ENCODE measurements at regions not wholly inside any gene's neighbourhood (a gene's known extent, or its start where the extent isn't known, plus 50 kb on each side); places are given as distances from the start of the nearest gene placed in this dataset.

GRCh38 chr9:673264-673965 is 168.1 kb upstream of the DMRT1 start:
- no peak for DNase-seq (ENCODE audit: low read depth, low spot score)

GRCh38 chr9:673966-674526 is 167.5 kb upstream of the DMRT1 start:
- DNase-seq (ENCODE audit: low read depth, low spot score) = no peak

GRCh38 chr9:675697-676370 is 165.7 kb upstream of the DMRT1 start:
- DNase-seq (ENCODE audit: low read depth, low spot score) = no peak

- no peak for DNase-seq (ENCODE audit: low read depth, low spot score)
Observed at GRCh38 chr9:676780-677438, 164.6 kb upstream of the DMRT1 start.

DNA sequence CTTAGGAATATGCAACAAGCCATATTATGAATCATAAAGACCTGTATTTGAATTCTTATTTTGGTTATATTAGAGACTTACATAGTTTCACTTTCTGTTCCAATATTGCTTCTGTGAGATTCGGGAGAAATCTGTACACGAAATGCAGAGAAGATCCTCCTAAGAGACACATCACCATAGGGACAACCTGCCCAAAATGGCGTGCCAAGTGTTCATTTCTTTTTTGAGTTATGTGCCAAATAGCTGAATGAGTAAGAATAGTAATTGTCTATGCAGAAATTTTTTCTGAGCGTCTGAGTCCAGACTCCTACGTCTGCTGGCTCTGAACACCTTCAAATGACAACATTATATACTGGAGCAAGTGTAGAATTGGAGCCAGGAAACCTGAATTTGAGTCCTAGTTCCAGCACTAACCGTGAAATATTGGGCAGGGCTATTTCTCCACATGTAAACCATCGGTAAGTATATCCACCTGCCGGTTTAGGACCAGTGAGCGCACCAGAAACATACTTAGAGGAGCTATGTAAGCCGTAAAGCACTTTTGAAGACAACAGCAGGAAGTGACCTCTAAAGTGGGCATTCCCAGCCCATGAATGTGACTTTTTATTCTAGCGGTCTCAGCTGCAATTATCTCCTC is 163.9 kb upstream of the DMRT1 start:
- no peak for DNase-seq (ENCODE audit: low read depth, low spot score)

DNA sequence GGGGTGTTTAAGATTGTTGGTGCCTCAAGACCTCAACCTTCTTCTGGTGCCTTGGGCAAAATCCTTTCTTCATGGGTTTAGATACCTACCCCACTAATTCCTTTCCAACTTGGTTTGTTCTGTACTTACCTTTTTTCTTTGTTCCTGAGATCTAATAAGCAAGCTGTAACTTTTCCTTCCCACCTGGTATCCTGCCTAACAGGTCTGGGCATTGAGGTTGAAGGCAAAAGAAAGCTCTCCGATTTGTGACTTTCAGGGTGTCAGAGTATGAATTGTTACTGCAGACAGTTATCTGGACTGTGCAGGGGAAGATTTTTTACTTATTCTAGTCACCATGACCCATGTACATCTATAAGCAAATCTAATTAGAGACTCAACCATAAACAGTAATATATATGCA is 162.6 kb upstream of the DMRT1 start:
- DNase-seq (ENCODE audit: low read depth, low spot score) = no peak

DNA sequence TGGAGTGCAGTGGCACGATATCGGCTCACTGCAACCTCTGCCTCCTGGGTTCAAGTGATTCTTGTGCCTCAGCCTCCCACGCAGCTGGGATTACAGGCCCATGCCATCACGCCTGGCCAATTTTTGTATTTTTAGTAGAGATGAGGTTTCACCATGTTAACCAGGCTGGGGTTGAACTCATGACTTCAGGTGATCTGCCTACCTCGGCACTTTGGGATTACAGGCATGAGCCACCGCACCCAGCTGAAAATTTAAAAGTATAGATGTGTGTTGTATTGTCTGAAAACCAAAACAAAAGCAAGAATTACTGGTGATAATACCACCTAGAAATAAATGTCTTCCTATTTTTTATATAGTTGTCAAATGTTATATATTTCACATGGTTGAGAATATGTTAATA is 162.0 kb upstream of the DMRT1 start:
- no peak for DNase-seq (ENCODE audit: low read depth, low spot score)

GRCh38 chr9:680106-680505 is 161.4 kb upstream of the DMRT1 start:
- no peak for DNase-seq (ENCODE audit: low read depth, low spot score)

DNA sequence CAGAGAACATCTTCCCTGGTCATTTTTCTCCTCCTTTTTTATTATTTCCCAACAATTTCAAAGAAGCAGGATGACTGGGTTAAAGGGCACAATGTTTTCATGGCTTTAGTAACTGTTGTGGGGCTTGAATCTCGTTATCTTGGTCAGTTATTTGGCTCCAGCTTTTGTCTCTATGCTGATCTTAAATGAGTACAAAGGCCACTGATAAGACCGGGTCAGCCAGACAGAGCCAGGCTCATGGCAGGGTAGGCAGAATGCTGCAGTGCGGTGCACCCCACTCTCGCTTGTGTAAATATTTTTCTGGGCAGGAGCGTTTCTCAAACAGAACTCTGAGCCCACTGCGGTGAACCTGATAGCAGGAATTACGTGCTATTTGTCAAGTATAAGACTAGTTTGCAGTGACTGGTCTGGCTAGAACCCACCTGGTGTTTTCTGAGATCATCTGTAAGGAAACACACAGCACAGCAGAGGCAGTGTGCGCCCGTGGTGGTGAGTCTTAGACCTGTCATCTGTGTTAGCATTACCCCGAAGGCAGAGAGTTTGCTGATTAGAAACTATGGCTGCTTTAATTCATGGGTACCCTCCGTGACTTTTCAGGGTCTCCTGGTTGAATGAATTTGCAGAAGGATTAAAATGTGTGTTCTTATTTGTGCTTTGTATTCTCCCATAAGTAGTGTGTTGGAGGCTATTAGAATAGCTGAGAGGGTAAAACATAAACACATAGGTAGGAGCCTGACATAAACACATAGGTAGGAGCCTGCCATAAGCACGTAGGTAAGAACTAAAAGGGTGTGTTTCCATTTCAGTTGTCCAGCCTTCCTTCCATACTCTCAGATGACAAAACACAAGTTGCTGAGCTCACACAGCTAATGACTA is 158.6 kb upstream of the DMRT1 start:
- DNase-seq (ENCODE audit: low read depth, low spot score) = no peak

GRCh38 chr9:683509-684021 is 157.9 kb upstream of the DMRT1 start:
- DNase-seq (ENCODE audit: low read depth, low spot score) = no peak

DNA sequence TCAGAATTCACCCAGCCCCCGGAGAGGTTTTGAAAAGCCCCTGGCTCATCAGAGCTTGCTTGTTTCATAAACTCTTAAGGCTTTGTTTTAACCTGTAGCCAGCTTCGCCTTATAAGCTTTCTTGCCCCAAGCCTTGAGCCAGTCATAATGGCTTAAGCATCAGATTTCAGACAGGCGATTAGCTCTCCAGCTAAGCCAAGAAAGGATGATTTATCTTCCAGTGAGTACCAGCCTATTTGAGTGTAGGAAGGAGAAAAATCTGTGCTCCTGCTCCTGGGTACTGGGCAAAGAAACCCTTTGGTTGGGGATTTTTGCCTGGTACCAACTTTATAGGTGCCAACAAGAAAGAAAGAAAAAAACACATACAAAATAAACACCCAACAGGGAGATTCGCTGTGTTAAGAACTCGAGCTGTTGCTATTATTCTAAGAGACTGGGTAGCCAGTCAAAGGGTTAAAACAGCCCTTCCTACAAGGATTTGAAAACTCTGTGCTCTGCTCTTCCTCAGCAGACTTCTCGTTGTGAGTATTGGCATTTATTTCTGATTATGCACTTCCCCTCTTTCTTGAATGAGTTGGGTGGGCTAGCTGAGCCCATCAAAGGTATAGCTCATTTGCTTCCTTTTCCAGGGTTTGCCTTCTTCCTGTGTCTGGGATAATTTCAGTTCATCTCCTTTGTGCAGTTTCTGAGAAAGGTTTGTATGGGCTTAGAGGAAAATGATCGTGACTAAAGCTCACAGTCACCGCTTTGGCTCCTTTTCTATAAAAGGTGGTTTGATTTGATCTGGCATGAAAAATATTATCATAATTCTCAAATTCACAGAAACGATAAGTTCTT is 157.2 kb upstream of the DMRT1 start:
- no peak for DNase-seq (ENCODE audit: low read depth, low spot score)

DNA sequence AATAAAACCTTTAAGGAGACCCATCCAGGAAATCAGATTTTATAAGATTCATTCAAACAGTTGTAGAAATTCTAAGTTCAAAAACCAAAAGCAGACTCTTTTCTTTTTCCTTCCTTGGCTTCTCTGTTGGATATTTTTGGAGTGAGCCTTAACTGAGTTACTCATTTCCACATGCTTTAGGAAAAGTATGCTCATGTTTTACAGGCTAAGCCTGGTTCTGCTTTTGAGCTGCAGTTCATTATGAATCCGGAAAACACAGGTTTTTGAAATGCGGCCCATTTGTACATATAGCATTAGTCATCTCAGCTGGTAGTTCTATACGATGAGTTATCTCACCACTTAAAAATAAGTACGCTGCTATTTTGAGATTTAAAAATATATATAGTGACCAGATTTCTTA is 156.6 kb upstream of the DMRT1 start:
- no peak for DNase-seq (ENCODE audit: low read depth, low spot score)

DNA sequence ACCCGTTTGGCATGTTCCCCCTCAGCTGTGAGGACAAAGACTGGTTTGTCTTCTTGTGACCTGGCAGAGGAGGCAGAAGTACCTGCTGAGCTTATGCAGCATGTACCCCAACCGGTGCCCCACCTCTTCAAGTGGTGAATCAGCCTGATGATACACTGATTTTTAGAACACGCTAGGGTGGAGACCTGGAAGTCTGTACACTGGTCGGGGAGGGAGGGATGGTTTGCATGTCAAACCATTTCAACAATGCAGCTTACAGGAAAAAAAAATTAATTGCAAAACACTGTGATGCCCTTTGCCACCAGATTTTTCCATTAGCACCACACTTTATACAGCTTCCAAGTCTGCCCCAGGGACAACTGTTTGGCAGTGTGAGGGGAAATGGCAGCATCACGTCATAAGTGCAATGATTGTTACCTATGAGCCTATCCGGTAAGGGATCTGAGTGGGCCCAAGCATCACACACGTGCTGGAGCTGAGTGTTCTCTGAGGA is 155.1 kb upstream of the DMRT1 start:
- DNase-seq (ENCODE audit: low read depth, low spot score) = no peak

GRCh38 chr9:687034-687785 is 154.3 kb upstream of the DMRT1 start:
- DNase-seq (ENCODE audit: low read depth, low spot score) = no peak

GRCh38 chr9:687994-688393 is 153.5 kb upstream of the DMRT1 start:
- no peak for DNase-seq (ENCODE audit: low read depth, low spot score)

- DNase-seq (ENCODE audit: low read depth, low spot score) = no peak
Observed at GRCh38 chr9:690517-691111, 150.9 kb upstream of the DMRT1 start.

- no peak for DNase-seq (ENCODE audit: low read depth, low spot score)
Observed at GRCh38 chr9:691825-692400, 149.6 kb upstream of the DMRT1 start.

DNA sequence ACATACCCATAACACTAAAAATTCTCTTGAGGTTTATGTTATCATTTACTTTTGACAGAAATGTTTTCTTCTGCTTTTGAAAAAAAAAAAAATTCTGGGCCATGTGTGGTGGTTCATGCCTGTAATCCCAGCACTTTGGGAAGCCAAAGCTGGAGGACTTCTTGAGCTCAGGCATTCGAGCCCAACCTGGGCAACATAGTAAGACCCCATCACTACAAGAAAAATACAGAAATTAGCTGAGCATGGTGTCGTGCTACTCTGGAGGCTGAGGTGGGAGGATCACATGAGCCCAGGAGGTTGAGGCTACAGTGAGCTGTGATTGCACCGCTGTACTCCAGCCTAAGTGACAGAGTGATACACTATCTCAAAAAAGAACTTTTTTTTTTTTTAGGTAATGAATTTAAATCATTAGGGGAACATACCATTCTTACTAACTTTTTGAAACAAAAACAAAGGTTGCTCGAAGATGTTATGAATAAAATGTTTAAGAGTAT is 148.8 kb upstream of the DMRT1 start:
- DNase-seq (ENCODE audit: low read depth, low spot score) = no peak

Measured in activated naive CD8-positive, alpha-beta T cell treated with anti-CD3 and anti-CD28 coated beads, Interleukin-2, amount 50 U/mL, for 16 hours (primary cell).